GM23338 (cell line): ENCODE measurements at regions not wholly inside any gene's neighbourhood (a gene's known extent, or its start where the extent isn't known, plus 50 kb on each side); places are given as distances from the start of the nearest gene placed in this dataset.

Experiments
- ATAC-seq: fragments of 200-7000 bp; cut with Tn5 transposase; 3 replicates; pipeline ENCODE4 v1.9.1; 2020
- DNase-seq: peaks from one replicate; pipeline ENCODE4 v3.0.0-alpha.2; 2015; ENCODE audit warnings: low spot score
- H2AFZ ChIP-seq: fragments of 200-600 bp; sonication (generic); 2 replicates; pipeline ENCODE4 v1.8.0; 2016; ENCODE audit warnings: antibody characterized with exemption, mild to moderate bottlenecking, moderate library complexity
- H3F3A ChIP-seq: fragments of 200-600 bp; sonication (generic); replicated peaks from 2 replicates; pipeline ENCODE4 v1.8.0; 2017; ENCODE audit warnings: antibody characterized with exemption, mixed run types, low read depth
- H3K27ac ChIP-seq: fragments of 200-600 bp; sonication (generic); 2 replicates; pipeline ENCODE4 v1.6.1; 2016; ENCODE audit warnings: low read depth
- H3K27me3 ChIP-seq: fragments of 200-600 bp; sonication (generic); 2 replicates; pipeline ENCODE4 v1.8.0; 2016; ENCODE audit warnings: mild to moderate bottlenecking, mixed run types, moderate library complexity; ENCODE audit not compliant: insufficient read depth
- H3K36me3 ChIP-seq: fragments of 200-600 bp; sonication (generic); 2 replicates; pipeline ENCODE4 v1.8.0; 2016; ENCODE audit warnings: mild to moderate bottlenecking; ENCODE audit not compliant: insufficient read depth
- H3K4me1 ChIP-seq: fragments of 200-600 bp; sonication (generic); 2 replicates; pipeline ENCODE4 v1.8.0; 2016; ENCODE audit warnings: mild to moderate bottlenecking, moderate library complexity; ENCODE audit not compliant: insufficient read depth
- H3K4me2 ChIP-seq: fragments of 200-600 bp; sonication (generic); 2 replicates; pipeline ENCODE4 v1.7.1; 2017; ENCODE audit warnings: mixed run types
- H3K4me3 ChIP-seq: fragments of 200-600 bp; sonication (generic); 2 replicates; pipeline ENCODE4 v1.6.1; 2016; ENCODE audit warnings: mixed run types
- H3K79me2 ChIP-seq: fragments of 200-600 bp; sonication (generic); replicated peaks from 2 replicates; pipeline ENCODE4 v1.8.0; 2017; ENCODE audit warnings: mild to moderate bottlenecking; ENCODE audit not compliant: insufficient read depth
- H3K9me2 ChIP-seq: fragments of 200-600 bp; sonication (generic); 2 replicates; pipeline ENCODE4 v1.8.0; 2017; ENCODE audit not compliant: insufficient read depth
- H4K20me1 ChIP-seq: fragments of 200-600 bp; sonication (generic); replicated peaks from 2 replicates; pipeline ENCODE4 v1.8.0; 2017; ENCODE audit warnings: mild to moderate bottlenecking; ENCODE audit not compliant: insufficient read depth
- H3K27ac Mint-ChIP-seq: 2 replicates; pipeline ENCODE4 v1.8.0; 2020; ENCODE audit warnings: inconsistent platforms, mild to moderate bottlenecking, moderate library complexity, mixed read lengths
- H3K27me3 Mint-ChIP-seq: 3 replicates; pipeline ENCODE4 v1.8.0; 2022; ENCODE audit warnings: low read depth, mild to moderate bottlenecking, moderate library complexity, mixed read lengths, inconsistent platforms; ENCODE audit not compliant: insufficient read depth, poor library complexity
- H3K36me3 Mint-ChIP-seq: 3 replicates; pipeline ENCODE4 v1.8.0; 2021; ENCODE audit warnings: low read depth, mild to moderate bottlenecking, inconsistent platforms, moderate library complexity, mixed read lengths
- H3K4me1 Mint-ChIP-seq: 3 replicates; pipeline ENCODE4 v1.8.0; 2020; ENCODE audit warnings: mild to moderate bottlenecking, inconsistent platforms, mixed read lengths
- H3K4me3 Mint-ChIP-seq: 3 replicates; pipeline ENCODE4 v1.8.0; 2021; ENCODE audit warnings: moderate library complexity, mild to moderate bottlenecking, inconsistent platforms, mixed read lengths
- H3K9me3 Mint-ChIP-seq: 3 replicates; pipeline ENCODE4 v1.8.0; 2020; ENCODE audit warnings: moderate library complexity, mild to moderate bottlenecking, inconsistent platforms, mixed read lengths
- CREB1 ChIP-seq: fragments of 250-450 bp; sonication (Bioruptor Pico); IDR thresholded peaks from 2 replicates; pipeline ENCODE4 v1.5.0; 2020; ENCODE audit warnings: low read depth, mild to moderate bottlenecking, moderate library complexity
- EZH2 ChIP-seq: fragments of 200-600 bp; sonication (generic); IDR thresholded peaks from one replicate; pipeline ENCODE4 v1.8.0; 2017; ENCODE audit warnings: antibody characterized with exemption, mild to moderate bottlenecking, low read depth; ENCODE audit not compliant: unreplicated experiment
- EZH2phosphoT487 ChIP-seq: fragments of 200-600 bp; sonication (generic); IDR thresholded peaks from one replicate; pipeline ENCODE4 v1.8.1; 2018; ENCODE audit warnings: antibody characterized with exemption; ENCODE audit not compliant: unreplicated experiment
- POLR2AphosphoS5 ChIP-seq: IDR thresholded peaks from 2 replicates; pipeline ENCODE4 v1.6.1; 2016; ENCODE audit warnings: antibody characterized with exemption, low read depth
- STAT1 ChIP-seq: IDR thresholded peaks from one replicate; pipeline ENCODE4 v1.6.1; 2016; ENCODE audit warnings: antibody characterized with exemption; ENCODE audit not compliant: unreplicated experiment
- TF ChIP-seq, protein P1 (sequence below): fragments of 250-450 bp; sonication (Bioruptor Pico); IDR thresholded peaks from 2 replicates; pipeline ENCODE4 v1.5.0; 2020; ENCODE audit warnings: mild to moderate bottlenecking, moderate library complexity
- TF ChIP-seq, protein P2 (sequence below): IDR thresholded peaks from 2 replicates; pipeline ENCODE4 v1.6.1; 2016; ENCODE audit warnings: antibody characterized with exemption
- TF ChIP-seq, protein P3 (sequence below): IDR thresholded peaks from one replicate; pipeline ENCODE4 v1.6.1; 2018; ENCODE audit warnings: antibody characterized with exemption; ENCODE audit not compliant: unreplicated experiment
- TF ChIP-seq, protein P4 (sequence below), 2 experiments: fragments of 200-600 bp in 1 of 2; sonication (generic) in 1 of 2; conservative IDR thresholded peaks; 2 replicates each; pipeline versions ENCODE4 v1.5.1 to v1.6.1; 2016 to 2017; ENCODE audit warnings: antibody characterized with exemption in 2 of 2, low read depth in 2 of 2, mild to moderate bottlenecking in 2 of 2, moderate library complexity in 1 of 2

DNA sequence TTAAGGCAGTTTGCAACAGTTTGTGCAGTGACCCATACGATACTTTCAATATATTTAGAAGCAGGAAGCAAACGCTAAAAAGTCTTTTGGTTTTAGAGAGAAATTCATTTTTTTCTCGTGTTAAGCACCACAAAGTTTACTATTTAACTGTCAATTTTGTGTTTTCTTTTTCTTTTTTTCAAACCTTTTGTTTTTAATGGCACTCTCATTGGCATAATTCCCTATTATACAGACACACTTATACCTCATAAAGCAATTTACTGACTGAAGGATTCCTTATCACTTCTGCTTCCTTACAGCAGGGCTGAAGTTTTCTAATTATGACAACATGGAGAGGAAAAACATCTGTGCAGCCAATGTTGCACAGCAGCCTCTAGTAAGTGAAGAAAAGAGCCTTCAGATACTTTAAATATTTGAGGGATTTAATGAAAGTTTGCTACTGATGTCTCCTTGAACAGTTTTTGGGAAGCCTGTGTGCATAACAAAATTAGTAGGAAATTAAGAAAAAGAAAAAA lies 2191.2 kb downstream of the LRRC4C start:
- Histone ChIP-seq H3K79me2 (no peaks in the 10 kb centered on the region), H3K4me3 (no peak overlapping the region), H3K4me1 (no peaks in the 10 kb centered on the region), H3K9me2 (no peaks in the 10 kb centered on the region), H4K20me1 (no peaks in the 10 kb centered on the region), H3K27me3 (no peaks in the 10 kb centered on the region), H3K36me3 (0 out of 2 replicates have a peak, but pooled peaks cover 7% of the 10 kb centered on the region), H3F3A (no peaks in the 10 kb centered on the region), H3K27ac (no peak overlapping the region), H3K4me2 (no peak overlapping the region), H2AFZ (no peak overlapping the region)
- Mint-ChIP-seq H3K36me3 (peaks cover 4% of the 10 kb centered on the region; the same call in 2 of the 3 replicates), H3K27ac (no peak overlapping the region), H3K4me3 (no peak overlapping the region), H3K27me3 (peaks cover 1% of the 10 kb centered on the region), H3K4me1 (peaks cover 2% of the 10 kb centered on the region; the same call in 1 of the 3 replicates), H3K9me3 (peaks cover 10% of the 10 kb centered on the region; the same call in 2 of the 3 replicates)
- DNase-seq, result no peak
- no peak for ATAC-seq
- TF ChIP-seq EZH2 (no peak), EZH2phosphoT487 (no peak), CREB1 (CRISPR knock-in tag) (no peak), POLR2AphosphoS5 (no peak), STAT1 (no peak)
- TF ChIP-seq, protein P1, sequence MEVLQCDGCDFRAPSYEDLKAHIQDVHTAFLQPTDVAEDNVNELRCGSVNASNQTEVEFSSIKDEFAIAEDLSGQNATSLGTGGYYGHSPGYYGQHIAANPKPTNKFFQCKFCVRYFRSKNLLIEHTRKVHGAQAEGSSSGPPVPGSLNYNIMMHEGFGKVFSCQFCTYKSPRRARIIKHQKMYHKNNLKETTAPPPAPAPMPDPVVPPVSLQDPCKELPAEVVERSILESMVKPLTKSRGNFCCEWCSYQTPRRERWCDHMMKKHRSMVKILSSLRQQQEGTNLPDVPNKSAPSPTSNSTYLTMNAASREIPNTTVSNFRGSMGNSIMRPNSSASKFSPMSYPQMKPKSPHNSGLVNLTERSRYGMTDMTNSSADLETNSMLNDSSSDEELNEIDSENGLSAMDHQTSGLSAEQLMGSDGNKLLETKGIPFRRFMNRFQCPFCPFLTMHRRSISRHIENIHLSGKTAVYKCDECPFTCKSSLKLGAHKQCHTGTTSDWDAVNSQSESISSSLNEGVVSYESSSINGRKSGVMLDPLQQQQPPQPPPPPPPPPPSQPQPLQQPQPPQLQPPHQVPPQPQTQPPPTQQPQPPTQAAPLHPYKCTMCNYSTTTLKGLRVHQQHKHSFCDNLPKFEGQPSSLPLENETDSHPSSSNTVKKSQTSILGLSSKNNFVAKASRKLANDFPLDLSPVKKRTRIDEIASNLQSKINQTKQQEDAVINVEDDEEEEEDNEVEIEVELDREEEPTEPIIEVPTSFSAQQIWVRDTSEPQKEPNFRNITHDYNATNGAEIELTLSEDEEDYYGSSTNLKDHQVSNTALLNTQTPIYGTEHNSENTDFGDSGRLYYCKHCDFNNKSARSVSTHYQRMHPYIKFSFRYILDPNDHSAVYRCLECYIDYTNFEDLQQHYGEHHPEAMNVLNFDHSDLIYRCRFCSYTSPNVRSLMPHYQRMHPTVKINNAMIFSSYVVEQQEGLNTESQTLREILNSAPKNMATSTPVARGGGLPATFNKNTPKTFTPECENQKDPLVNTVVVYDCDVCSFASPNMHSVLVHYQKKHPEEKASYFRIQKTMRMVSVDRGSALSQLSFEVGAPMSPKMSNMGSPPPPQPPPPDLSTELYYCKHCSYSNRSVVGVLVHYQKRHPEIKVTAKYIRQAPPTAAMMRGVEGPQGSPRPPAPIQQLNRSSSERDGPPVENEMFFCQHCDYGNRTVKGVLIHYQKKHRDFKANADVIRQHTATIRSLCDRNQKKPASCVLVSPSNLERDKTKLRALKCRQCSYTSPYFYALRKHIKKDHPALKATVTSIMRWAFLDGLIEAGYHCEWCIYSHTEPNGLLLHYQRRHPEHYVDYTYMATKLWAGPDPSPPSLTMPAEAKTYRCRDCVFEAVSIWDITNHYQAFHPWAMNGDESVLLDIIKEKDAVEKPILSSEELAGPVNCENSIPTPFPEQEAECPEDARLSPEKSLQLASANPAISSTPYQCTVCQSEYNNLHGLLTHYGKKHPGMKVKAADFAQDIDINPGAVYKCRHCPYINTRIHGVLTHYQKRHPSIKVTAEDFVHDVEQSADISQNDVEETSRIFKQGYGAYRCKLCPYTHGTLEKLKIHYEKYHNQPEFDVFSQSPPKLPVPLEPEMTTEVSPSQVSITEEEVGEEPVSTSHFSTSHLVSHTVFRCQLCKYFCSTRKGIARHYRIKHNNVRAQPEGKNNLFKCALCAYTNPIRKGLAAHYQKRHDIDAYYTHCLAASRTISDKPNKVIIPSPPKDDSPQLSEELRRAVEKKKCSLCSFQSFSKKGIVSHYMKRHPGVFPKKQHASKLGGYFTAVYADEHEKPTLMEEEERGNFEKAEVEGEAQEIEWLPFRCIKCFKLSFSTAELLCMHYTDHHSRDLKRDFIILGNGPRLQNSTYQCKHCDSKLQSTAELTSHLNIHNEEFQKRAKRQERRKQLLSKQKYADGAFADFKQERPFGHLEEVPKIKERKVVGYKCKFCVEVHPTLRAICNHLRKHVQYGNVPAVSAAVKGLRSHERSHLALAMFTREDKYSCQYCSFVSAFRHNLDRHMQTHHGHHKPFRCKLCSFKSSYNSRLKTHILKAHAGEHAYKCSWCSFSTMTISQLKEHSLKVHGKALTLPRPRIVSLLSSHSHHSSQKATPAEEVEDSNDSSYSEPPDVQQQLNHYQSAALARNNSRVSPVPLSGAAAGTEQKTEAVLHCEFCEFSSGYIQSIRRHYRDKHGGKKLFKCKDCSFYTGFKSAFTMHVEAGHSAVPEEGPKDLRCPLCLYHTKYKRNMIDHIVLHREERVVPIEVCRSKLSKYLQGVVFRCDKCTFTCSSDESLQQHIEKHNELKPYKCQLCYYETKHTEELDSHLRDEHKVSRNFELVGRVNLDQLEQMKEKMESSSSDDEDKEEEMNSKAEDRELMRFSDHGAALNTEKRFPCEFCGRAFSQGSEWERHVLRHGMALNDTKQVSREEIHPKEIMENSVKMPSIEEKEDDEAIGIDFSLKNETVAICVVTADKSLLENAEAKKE, result no peak
- TF ChIP-seq, protein P2, sequence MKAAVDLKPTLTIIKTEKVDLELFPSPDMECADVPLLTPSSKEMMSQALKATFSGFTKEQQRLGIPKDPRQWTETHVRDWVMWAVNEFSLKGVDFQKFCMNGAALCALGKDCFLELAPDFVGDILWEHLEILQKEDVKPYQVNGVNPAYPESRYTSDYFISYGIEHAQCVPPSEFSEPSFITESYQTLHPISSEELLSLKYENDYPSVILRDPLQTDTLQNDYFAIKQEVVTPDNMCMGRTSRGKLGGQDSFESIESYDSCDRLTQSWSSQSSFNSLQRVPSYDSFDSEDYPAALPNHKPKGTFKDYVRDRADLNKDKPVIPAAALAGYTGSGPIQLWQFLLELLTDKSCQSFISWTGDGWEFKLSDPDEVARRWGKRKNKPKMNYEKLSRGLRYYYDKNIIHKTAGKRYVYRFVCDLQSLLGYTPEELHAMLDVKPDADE, result no peak
- TF ChIP-seq, protein P3, sequence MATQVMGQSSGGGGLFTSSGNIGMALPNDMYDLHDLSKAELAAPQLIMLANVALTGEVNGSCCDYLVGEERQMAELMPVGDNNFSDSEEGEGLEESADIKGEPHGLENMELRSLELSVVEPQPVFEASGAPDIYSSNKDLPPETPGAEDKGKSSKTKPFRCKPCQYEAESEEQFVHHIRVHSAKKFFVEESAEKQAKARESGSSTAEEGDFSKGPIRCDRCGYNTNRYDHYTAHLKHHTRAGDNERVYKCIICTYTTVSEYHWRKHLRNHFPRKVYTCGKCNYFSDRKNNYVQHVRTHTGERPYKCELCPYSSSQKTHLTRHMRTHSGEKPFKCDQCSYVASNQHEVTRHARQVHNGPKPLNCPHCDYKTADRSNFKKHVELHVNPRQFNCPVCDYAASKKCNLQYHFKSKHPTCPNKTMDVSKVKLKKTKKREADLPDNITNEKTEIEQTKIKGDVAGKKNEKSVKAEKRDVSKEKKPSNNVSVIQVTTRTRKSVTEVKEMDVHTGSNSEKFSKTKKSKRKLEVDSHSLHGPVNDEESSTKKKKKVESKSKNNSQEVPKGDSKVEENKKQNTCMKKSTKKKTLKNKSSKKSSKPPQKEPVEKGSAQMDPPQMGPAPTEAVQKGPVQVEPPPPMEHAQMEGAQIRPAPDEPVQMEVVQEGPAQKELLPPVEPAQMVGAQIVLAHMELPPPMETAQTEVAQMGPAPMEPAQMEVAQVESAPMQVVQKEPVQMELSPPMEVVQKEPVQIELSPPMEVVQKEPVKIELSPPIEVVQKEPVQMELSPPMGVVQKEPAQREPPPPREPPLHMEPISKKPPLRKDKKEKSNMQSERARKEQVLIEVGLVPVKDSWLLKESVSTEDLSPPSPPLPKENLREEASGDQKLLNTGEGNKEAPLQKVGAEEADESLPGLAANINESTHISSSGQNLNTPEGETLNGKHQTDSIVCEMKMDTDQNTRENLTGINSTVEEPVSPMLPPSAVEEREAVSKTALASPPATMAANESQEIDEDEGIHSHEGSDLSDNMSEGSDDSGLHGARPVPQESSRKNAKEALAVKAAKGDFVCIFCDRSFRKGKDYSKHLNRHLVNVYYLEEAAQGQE, result no peak
- TF ChIP-seq, protein P4, sequence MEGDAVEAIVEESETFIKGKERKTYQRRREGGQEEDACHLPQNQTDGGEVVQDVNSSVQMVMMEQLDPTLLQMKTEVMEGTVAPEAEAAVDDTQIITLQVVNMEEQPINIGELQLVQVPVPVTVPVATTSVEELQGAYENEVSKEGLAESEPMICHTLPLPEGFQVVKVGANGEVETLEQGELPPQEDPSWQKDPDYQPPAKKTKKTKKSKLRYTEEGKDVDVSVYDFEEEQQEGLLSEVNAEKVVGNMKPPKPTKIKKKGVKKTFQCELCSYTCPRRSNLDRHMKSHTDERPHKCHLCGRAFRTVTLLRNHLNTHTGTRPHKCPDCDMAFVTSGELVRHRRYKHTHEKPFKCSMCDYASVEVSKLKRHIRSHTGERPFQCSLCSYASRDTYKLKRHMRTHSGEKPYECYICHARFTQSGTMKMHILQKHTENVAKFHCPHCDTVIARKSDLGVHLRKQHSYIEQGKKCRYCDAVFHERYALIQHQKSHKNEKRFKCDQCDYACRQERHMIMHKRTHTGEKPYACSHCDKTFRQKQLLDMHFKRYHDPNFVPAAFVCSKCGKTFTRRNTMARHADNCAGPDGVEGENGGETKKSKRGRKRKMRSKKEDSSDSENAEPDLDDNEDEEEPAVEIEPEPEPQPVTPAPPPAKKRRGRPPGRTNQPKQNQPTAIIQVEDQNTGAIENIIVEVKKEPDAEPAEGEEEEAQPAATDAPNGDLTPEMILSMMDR (conservative IDR thresholded peaks at IDR 0.05; ENCODE audit: low read depth in 2 of 2), result no peak
